ENCODE measurements at regions not wholly inside any gene's neighbourhood (a gene's known extent, or its start where the extent isn't known, plus 50 kb on each side); places are given as distances from the start of the nearest gene placed in this dataset.
A peak's percentile ranks its signal among the peaks of the same experiment; 100 is the strongest.

DNA sequence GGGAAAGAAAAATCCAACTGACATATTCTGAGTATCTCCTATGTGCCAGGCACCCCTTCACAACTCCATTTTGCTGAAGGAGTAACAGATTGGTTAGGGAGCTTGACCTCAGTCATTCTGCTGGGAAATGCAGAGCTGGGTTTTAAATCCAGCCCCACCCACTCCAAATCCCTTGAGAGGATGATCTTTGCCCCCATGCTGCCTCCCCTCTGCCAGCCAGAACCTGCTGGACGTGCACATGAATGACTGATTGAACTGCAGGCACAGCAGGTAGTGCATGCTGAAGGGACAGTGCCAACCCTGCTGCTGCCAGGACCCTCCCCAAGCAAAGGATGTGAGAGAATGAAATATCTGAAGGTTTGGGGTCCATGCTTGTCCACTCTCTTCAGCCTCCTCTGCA, 340.9 kb downstream of the BUD13 start:
- no peaks in the 10 kb centered on the region for H3K9me3 Mint-ChIP-seq
- no peak overlapping the region for H3K4me3 Mint-ChIP-seq
- H3K4me1 Mint-ChIP-seq, result peaks cover 25% of the 10 kb centered on the region
- H3K36me3 Mint-ChIP-seq (ENCODE audit: low read depth), result no peaks in the 10 kb centered on the region
- H3K27me3 Mint-ChIP-seq (ENCODE audit: low read depth), result no peaks in the 10 kb centered on the region
- TF ChIP-seq, protein P1, sequence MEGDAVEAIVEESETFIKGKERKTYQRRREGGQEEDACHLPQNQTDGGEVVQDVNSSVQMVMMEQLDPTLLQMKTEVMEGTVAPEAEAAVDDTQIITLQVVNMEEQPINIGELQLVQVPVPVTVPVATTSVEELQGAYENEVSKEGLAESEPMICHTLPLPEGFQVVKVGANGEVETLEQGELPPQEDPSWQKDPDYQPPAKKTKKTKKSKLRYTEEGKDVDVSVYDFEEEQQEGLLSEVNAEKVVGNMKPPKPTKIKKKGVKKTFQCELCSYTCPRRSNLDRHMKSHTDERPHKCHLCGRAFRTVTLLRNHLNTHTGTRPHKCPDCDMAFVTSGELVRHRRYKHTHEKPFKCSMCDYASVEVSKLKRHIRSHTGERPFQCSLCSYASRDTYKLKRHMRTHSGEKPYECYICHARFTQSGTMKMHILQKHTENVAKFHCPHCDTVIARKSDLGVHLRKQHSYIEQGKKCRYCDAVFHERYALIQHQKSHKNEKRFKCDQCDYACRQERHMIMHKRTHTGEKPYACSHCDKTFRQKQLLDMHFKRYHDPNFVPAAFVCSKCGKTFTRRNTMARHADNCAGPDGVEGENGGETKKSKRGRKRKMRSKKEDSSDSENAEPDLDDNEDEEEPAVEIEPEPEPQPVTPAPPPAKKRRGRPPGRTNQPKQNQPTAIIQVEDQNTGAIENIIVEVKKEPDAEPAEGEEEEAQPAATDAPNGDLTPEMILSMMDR (conservative IDR thresholded peaks at IDR 0.05), result no peak
- no peak overlapping the region for H3K27ac Mint-ChIP-seq (ENCODE audit: unreplicated experiment)
- no peak for DNase-seq (ENCODE audit: low read depth, low spot score)

DNA sequence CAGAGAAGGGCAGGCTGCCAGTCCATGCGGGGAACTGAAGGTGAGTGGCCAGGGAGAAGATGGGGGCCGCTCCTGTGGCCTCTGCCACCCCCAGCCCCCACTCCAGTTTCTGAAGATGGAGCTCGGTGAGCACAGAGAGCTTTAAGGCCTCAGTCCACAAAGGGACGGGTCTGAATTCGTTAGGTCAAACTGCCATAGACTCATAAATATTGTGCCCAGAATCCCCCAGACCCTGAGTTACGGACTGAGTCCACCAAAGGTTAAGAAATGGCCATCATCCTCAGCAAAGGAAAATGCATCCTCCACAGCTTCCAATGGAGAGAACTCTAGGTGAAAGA, 344.2 kb downstream of the BUD13 start:
- no peak for DNase-seq (ENCODE audit: low read depth, low spot score)
- H3K9me3 Mint-ChIP-seq, result no peaks in the 10 kb centered on the region
- no peaks in the 10 kb centered on the region for H3K36me3 Mint-ChIP-seq (ENCODE audit: low read depth)
- no peaks in the 10 kb centered on the region for H3K27me3 Mint-ChIP-seq (ENCODE audit: low read depth)
- H3K27ac Mint-ChIP-seq (ENCODE audit: unreplicated experiment), result peak overlapping the region; percentile 96
- TF ChIP-seq, protein P1 (conservative IDR thresholded peaks at IDR 0.05), result no peak
- peaks cover 19% of the 10 kb centered on the region for H3K4me1 Mint-ChIP-seq
- H3K4me3 Mint-ChIP-seq, result no peak overlapping the region

DNA sequence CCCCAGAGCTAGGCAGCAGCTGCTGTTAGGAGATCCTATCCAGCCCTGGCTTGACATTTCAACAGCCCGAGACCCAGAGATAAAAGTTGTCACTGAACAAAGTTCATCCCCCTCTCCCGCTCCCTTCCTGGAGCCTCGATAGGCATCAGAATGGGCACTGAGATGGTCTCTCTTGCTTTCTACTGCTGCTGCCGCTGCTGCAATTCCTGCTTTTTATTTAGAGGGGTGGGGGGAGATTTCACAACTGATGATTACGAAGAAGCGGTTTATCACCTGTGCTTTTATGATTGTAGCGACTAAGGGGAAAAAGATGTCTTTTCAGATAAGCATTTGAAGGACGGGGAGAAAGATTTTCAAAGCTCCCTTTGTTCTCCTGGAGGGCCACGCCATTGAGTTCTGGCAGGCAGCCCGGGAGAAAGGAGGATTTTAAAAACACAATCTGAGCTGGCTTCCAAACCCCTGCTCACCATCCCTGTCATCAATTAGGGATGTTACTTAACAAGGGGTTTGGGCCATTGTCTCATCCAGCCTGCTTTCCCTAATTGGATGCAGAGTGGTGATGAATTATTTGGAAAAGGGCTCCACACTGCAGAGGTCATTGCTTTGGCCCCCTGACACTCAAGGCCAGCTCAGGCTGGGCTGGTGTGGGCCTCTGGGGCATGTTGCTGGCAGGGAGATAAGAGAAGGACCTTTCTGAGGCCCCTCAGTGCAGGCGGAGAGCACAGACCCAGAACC, 344.7 kb downstream of the BUD13 start:
- peak overlapping the region; percentile 9 for H3K4me3 Mint-ChIP-seq
- peak overlapping the region; percentile 96 for H3K27ac Mint-ChIP-seq (ENCODE audit: unreplicated experiment)
- H3K27me3 Mint-ChIP-seq (ENCODE audit: low read depth), result no peaks in the 10 kb centered on the region

DNA sequence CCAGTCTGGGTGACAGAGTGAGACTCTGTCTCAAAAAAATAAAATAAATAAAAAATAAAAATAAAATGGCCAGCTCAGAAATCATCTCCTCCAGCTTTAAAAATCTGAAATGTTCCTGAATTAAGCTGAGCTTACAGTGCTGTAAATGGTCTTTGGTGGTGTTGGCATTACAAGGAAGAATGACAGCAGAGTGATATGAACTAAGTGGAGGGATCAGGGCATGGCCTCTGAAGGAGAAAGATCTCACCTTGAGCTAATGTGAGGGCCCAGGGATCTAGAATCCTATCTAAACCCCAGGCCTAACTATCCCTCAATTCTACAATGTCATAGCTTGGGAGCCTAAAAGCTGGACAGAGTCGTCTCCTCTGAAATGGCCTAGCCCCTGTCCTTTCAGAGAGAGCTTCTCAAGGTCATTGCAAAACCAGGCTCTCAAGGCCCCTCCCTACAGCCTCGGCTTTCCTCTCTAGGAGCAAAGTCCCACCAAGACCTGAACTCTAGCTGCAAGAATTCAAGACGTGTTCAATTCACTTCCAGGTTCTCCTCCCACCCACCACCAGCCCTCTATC, 345.4 kb downstream of the BUD13 start:
- H3K27me3 Mint-ChIP-seq (ENCODE audit: low read depth), result no peaks in the 10 kb centered on the region
- H3K4me1 Mint-ChIP-seq, result peaks cover 28% of the 10 kb centered on the region
- peak overlapping the region; percentile 9 for H3K4me3 Mint-ChIP-seq
- H3K36me3 Mint-ChIP-seq (ENCODE audit: low read depth), result no peaks in the 10 kb centered on the region
- no peaks in the 10 kb centered on the region for H3K9me3 Mint-ChIP-seq
- no peak for DNase-seq (ENCODE audit: low read depth, low spot score)
- H3K27ac Mint-ChIP-seq (ENCODE audit: unreplicated experiment), result peak overlapping the region; percentile 96
- TF ChIP-seq, protein P1 (conservative IDR thresholded peaks at IDR 0.05), result no peak

More for the DNA sequence above, 344.7 kb downstream of the BUD13 start:
- TF ChIP-seq, protein P1 (conservative IDR thresholded peaks at IDR 0.05), result no peak
- Mint-ChIP-seq H3K9me3 (no peaks in the 10 kb centered on the region), H3K36me3 (ENCODE audit: low read depth) (no peaks in the 10 kb centered on the region), H3K4me1 (peaks cover 21% of the 10 kb centered on the region)
- no peak for DNase-seq (ENCODE audit: low read depth, low spot score)

DNA sequence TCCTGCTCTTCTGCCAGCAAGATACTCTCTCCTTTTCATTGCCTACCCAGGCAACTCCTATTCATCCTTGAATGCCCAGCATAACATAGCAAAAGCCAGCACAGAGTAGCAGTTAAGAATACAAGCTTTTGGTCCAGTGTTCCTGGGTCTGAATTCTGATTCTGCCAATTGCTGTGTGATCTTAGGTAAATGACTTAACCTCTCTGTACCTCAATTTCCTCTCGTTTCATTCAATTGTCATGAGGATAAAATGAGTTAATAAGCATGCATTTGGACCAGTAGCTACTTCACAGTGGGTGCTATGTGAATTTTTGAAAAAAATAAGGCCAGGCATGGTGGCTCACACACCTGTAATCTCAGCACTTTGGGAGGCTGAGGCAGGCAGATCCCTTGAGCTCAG, 346.0 kb downstream of the BUD13 start:
- Mint-ChIP-seq H3K4me3 (no peak overlapping the region), H3K36me3 (ENCODE audit: low read depth) (no peaks in the 10 kb centered on the region), H3K27me3 (ENCODE audit: low read depth) (no peaks in the 10 kb centered on the region), H3K4me1 (peaks cover 32% of the 10 kb centered on the region), H3K27ac (ENCODE audit: unreplicated experiment) (no peak overlapping the region), H3K9me3 (no peaks in the 10 kb centered on the region)
- TF ChIP-seq, protein P1 (conservative IDR thresholded peaks at IDR 0.05), result no peak
- no peak for DNase-seq (ENCODE audit: low read depth, low spot score)
